H1 (cell line): ENCODE measurements at regions not wholly inside any gene's neighbourhood (a gene's known extent, or its start where the extent isn't known, plus 50 kb on each side); places are given as distances from the start of the nearest gene placed in this dataset.

Experiments
- CTCF ChIA-PET: fragments of 300-600 bp; sonication (Branson Sonifier 250); formaldehyde crosslinking; loops from one replicate; lab custom pipeline; 2021; ENCODE audit not compliant: partially characterized antibody; lab: Charles Lee
- POLR2A ChIA-PET: fragments of 300-600 bp; sonication (Branson Sonifier 250); formaldehyde crosslinking; loops from one replicate; lab custom pipeline; 2021; ENCODE audit warnings: inconsistent platforms; ENCODE audit not compliant: partially characterized antibody; lab: Charles Lee
- DNase-seq, 2 experiments: peaks; one replicate each; pipeline versions ENCODE4 v3.0.0 to v3.0.0-alpha.2; 2010 to 2022; ENCODE audit warnings: low spot score in 2 of 2, low read depth in 1 of 2, mixed read lengths in 1 of 2
- FAIRE-seq: peaks from 2 replicates; lab custom pipeline; 2011; peaks lifted over from hg19 to GRCh38; lab: Jason Lieb, UNC
- H2AFZ ChIP-seq: 2 replicates; pipeline ENCODE4 v1.8.1; 2012; ENCODE audit warnings: low read length, inconsistent platforms
- H2AK5ac ChIP-seq: 2 replicates; pipeline ENCODE4 v1.6.1; 2013; ENCODE audit warnings: low read depth, low read length
- H2BK120ac ChIP-seq: replicated peaks from 2 replicates; pipeline ENCODE3; 2013; ENCODE audit warnings: low read depth, low read length, inconsistent platforms
- H2BK12ac ChIP-seq: 2 replicates; pipeline ENCODE4 v1.6.1; 2013; ENCODE audit warnings: low read depth, low read length
- H2BK15ac ChIP-seq: 2 replicates; pipeline ENCODE4 v1.6.1; 2013; ENCODE audit warnings: low read length
- H2BK20ac ChIP-seq: 2 replicates; pipeline ENCODE4 v1.6.1; 2013; ENCODE audit warnings: low read length
- H2BK5ac ChIP-seq: 2 replicates; pipeline ENCODE4 v1.6.1; 2013; ENCODE audit warnings: low read depth, low read length
- H3K14ac ChIP-seq: 2 replicates; pipeline ENCODE4 v1.6.1; 2013; ENCODE audit warnings: inconsistent platforms; ENCODE audit not compliant: insufficient read length
- H3K18ac ChIP-seq: 2 replicates; pipeline ENCODE4 v1.6.1; 2013; ENCODE audit warnings: low read length; ENCODE audit errors: extremely low read depth
- H3K23ac ChIP-seq: 2 replicates; pipeline ENCODE4 v1.6.1; 2013; ENCODE audit warnings: inconsistent platforms; ENCODE audit not compliant: insufficient read length
- H3K23me2 ChIP-seq: 2 replicates; pipeline ENCODE4 v1.6.1; 2013; ENCODE audit warnings: low read depth, low read length
- H3K27ac ChIP-seq: 2 replicates; pipeline ENCODE4 v1.6.1; 2011; ENCODE audit warnings: low read depth, low read length, inconsistent platforms
- H3K27me3 ChIP-seq, 4 experiments: replicated peaks in 1 of 4; 1 replicate in 1 of 4; 2 replicates in 3 of 4; pipeline versions ENCODE4 v1.6.1 to v1.8.1; 2011 to 2013; ENCODE audit warnings: low read length in 3 of 4, mild to moderate bottlenecking in 3 of 4, inconsistent platforms in 2 of 4, mixed read lengths in 2 of 4, moderate library complexity in 1 of 4; ENCODE audit not compliant: control insufficient read depth in 3 of 4, insufficient read depth in 3 of 4; ENCODE audit errors: extremely low read depth in 1 of 4
- H3K36me3 ChIP-seq, 4 experiments: 2 replicates each; pipeline versions ENCODE4 v1.6.1 to v1.8.1; 2011 to 2013; ENCODE audit warnings: mild to moderate bottlenecking in 4 of 4, low read length in 3 of 4, moderate library complexity in 2 of 4, control low read depth in 1 of 4, inconsistent platforms in 1 of 4; ENCODE audit not compliant: insufficient read depth in 4 of 4, control insufficient read depth in 2 of 4
- H3K4ac ChIP-seq: replicated peaks from 2 replicates; pipeline ENCODE3; 2013; ENCODE audit warnings: low read length, low read depth, mixed read lengths, inconsistent platforms; ENCODE audit not compliant: insufficient read length
- H3K4me1 ChIP-seq, 4 experiments: replicated peaks in 1 of 4; 1 replicate in 1 of 4; 2 replicates in 3 of 4; pipeline versions ENCODE4 v1.6.1 to v1.8.1; 2011 to 2013; ENCODE audit warnings: low read length in 3 of 4, inconsistent platforms in 2 of 4, mixed read lengths in 1 of 4; ENCODE audit not compliant: insufficient read depth in 4 of 4, control insufficient read depth in 3 of 4
- H3K4me2 ChIP-seq, 2 experiments: 2 replicates each; pipeline versions ENCODE4 v1.6.1 to v1.8.1; 2011 to 2013; ENCODE audit warnings: low read depth in 2 of 2, low read length in 2 of 2, control low read depth in 1 of 2, inconsistent platforms in 1 of 2, mild to moderate bottlenecking in 1 of 2; ENCODE audit not compliant: insufficient read depth in 1 of 2
- H3K4me3 ChIP-seq, 4 experiments: fragments of 200-600, 300-600 bp in 1 of 4; sonication (generic), shearing (Covaris generic), sonication (Bioruptor Twin) in 1 of 4; 2 replicates each; pipeline versions ENCODE4 v1.5.1 to v1.8.1; 2011 to 2016; ENCODE audit warnings: low read length in 4 of 4, low read depth in 3 of 4, control low read depth in 2 of 4, inconsistent platforms in 2 of 4, mild to moderate bottlenecking in 2 of 4, mixed read lengths in 1 of 4, moderate library complexity in 1 of 4; ENCODE audit not compliant: insufficient read depth in 2 of 4; ENCODE audit errors: extremely low read depth in 1 of 4
- H3K56ac ChIP-seq: replicated peaks from 2 replicates; pipeline ENCODE3; 2013; ENCODE audit warnings: low read depth, mild to moderate bottlenecking, mixed read lengths, low read length, inconsistent platforms; ENCODE audit not compliant: insufficient read length
- H3K79me1 ChIP-seq: 2 replicates; pipeline ENCODE4 v1.6.1; 2013; ENCODE audit warnings: low read depth, low read length, control low read depth
- H3K79me2 ChIP-seq, 2 experiments: 2 replicates each; pipeline versions ENCODE4 v1.6.1 to v1.8.1; 2012 to 2013; ENCODE audit warnings: low read length in 2 of 2, mild to moderate bottlenecking in 2 of 2, inconsistent platforms in 1 of 2; ENCODE audit not compliant: insufficient read depth in 2 of 2, control insufficient read depth in 1 of 2
- H3K9ac ChIP-seq, 4 experiments: replicated peaks in 1 of 4; 1 replicate in 1 of 4; 2 replicates in 3 of 4; pipeline versions ENCODE4 v1.6.1 to v1.8.1; 2011 to 2013; ENCODE audit warnings: low read depth in 3 of 4, low read length in 3 of 4, control low read depth in 2 of 4, mild to moderate bottlenecking in 2 of 4, moderate library complexity in 2 of 4, inconsistent platforms in 1 of 4; ENCODE audit errors: extremely low read depth in 1 of 4
- H3K9me3 ChIP-seq, 2 experiments: 2 replicates each; pipeline versions ENCODE4 v1.6.1 to v1.8.1; 2012 to 2013; ENCODE audit warnings: mild to moderate bottlenecking in 2 of 2, moderate library complexity in 2 of 2, control low read depth in 1 of 2, inconsistent platforms in 1 of 2, low read depth in 1 of 2, low read length in 1 of 2, mixed read lengths in 1 of 2; ENCODE audit not compliant: insufficient read depth in 2 of 2
- H4K20me1 ChIP-seq, 2 experiments: replicated peaks in 1 of 2; 2 replicates each; pipeline versions ENCODE3 to v1.8.1; 2011 to 2013; ENCODE audit warnings: inconsistent platforms in 2 of 2, low read length in 2 of 2, mild to moderate bottlenecking in 1 of 2; ENCODE audit not compliant: insufficient read depth in 2 of 2, control insufficient read depth in 1 of 2
- H4K5ac ChIP-seq: 2 replicates; pipeline ENCODE4 v1.6.1; 2013; ENCODE audit warnings: low read length, low read depth, mixed read lengths, inconsistent platforms; ENCODE audit not compliant: insufficient read length
- H4K8ac ChIP-seq: 2 replicates; pipeline ENCODE4 v1.8.0; 2013; ENCODE audit warnings: mild to moderate bottlenecking, moderate library complexity, low read length, inconsistent platforms; ENCODE audit not compliant: insufficient read depth; ENCODE audit errors: extremely low read depth
- H4K91ac ChIP-seq: replicated peaks from 2 replicates; pipeline ENCODE3; 2013; ENCODE audit warnings: low read length, mixed read lengths, inconsistent platforms; ENCODE audit not compliant: insufficient read length
- BACH1 ChIP-seq: IDR thresholded peaks from 2 replicates; pipeline ENCODE4 v1.6.1; 2012; ENCODE audit warnings: low read length, improper control_type of control experiment
- CBX5 ChIP-seq: fragments of 300-800, 300-1000 bp; sonication (generic); IDR thresholded peaks from 2 replicates; pipeline ENCODE4 v1.7.1; 2016; ENCODE audit warnings: antibody characterized with exemption, low read length, low read depth
- CBX8 ChIP-seq: fragments of 300-800, 300-1000 bp; sonication (generic); IDR thresholded peaks from 2 replicates; pipeline ENCODE4 v1.7.1; 2016; ENCODE audit warnings: low read depth, low read length, borderline replicate concordance
- KDM5A ChIP-seq: fragments of 200-600 bp; IDR thresholded peaks from 2 replicates; pipeline ENCODE4 v1.7.1; 2012; ENCODE audit warnings: mild to moderate bottlenecking, low read length, inconsistent platforms, mixed read lengths
- MAFK ChIP-seq: IDR thresholded peaks from 2 replicates; pipeline ENCODE4 v1.6.1; 2012; ENCODE audit warnings: low read depth, mild to moderate bottlenecking, improper control_type of control experiment, low read length
- PHF8 ChIP-seq: fragments of 200-600 bp; sonication (generic); conservative IDR thresholded peaks from 2 replicates; pipeline ENCODE4 v1.7.1; 2012; ENCODE audit warnings: low read depth, mild to moderate bottlenecking, inconsistent platforms, low read length, moderate library complexity
- RXRA ChIP-seq: IDR thresholded peaks from 2 replicates; pipeline ENCODE4 v1.6.1; 2011; ENCODE audit warnings: low read depth, mild to moderate bottlenecking, low read length, moderate library complexity; ENCODE audit not compliant: insufficient read depth
- SP4 ChIP-seq: IDR thresholded peaks from 2 replicates; pipeline ENCODE4 v1.6.1; 2012; ENCODE audit warnings: low read length, inconsistent platforms
- TEAD4 ChIP-seq: IDR thresholded peaks from 2 replicates; pipeline ENCODE4 v1.6.1; 2012; ENCODE audit warnings: low read depth, low read length, inconsistent platforms, mixed read lengths
- WGBS, 2 experiments: shearing (Covaris generic) in 1 of 2; methylation state at CpG; one replicate each; pipeline versions ENCODE4 v1.1.6 to v1.1.7; 2013 to 2015; ENCODE audit warnings: low lambda C conversion rate in 2 of 2, mixed read lengths in 2 of 2, inconsistent platforms in 1 of 2, low coverage in 1 of 2, missing lambda C conversion rate in 1 of 2; ENCODE audit not compliant: insufficient replicate concordance in 2 of 2, insufficient coverage in 1 of 2, insufficient read length in 1 of 2; ENCODE audit errors: extremely low coverage in 1 of 2, missing lambda C conversion rate in 1 of 2; 5-methylcytosine and 5-hydroxymethylcytosine counted together

- no peak overlapping the region for H2AK5ac ChIP-seq
- no peak overlapping the region for H4K91ac ChIP-seq
- H3K4ac ChIP-seq, result no peak overlapping the region
- H3K79me1 ChIP-seq, result no peaks in the 10 kb centered on the region
- FAIRE-seq (no peak), DNase-seq (no peak)
- no peaks in the 10 kb centered on the region for H3K36me3 ChIP-seq
- H4K20me1 ChIP-seq, result no peaks in the 10 kb centered on the region
- no peak overlapping the region for H3K27ac ChIP-seq
- ChIA-PET POLR2A (no interaction called here), CTCF (interaction anchor here (0.6 to 1.3 kb wide), 6 partner anchors 27 to 1271 kb away, joined by 3 to 4 read pairs (median 3); no protein-coding TSS in a partner anchor)
- no peak overlapping the region for H4K5ac ChIP-seq
- H3K23me2 ChIP-seq, result no peaks in the 10 kb centered on the region
- TF ChIP-seq RXRA (no peak), CBX8 (no peak), TEAD4 (no peak), BACH1 (no peak), SP4 (no peak), MAFK (no peak), CBX5 (no peak), PHF8 (no peak), KDM5A (no peak)
- no peak overlapping the region for H3K14ac ChIP-seq
- no peak overlapping the region for H2AFZ ChIP-seq
- peaks cover 0 to 7% (median 4%) of the 10 kb centered on the region in 4 experiments; a peak in 4 of 7 replicates for H3K4me1 ChIP-seq
- no peak overlapping the region for H2BK120ac ChIP-seq
- no peak overlapping the region for H2BK15ac ChIP-seq
- peak overlapping the region in 1 of 2 experiments; percentile 44; a peak in 1 of 4 replicates for H3K4me2 ChIP-seq
- no peak overlapping the region for H3K9ac ChIP-seq
- H3K56ac ChIP-seq, result no peak overlapping the region
- H4K8ac ChIP-seq, result no peak overlapping the region
- H3K27me3 ChIP-seq, result no peaks in the 10 kb centered on the region
- no peaks in the 10 kb centered on the region for H3K9me3 ChIP-seq
- no peaks in the 10 kb centered on the region for H3K79me2 ChIP-seq
- no peak overlapping the region for H2BK5ac ChIP-seq
- no peak overlapping the region for H3K18ac ChIP-seq
- no peak overlapping the region for H3K23ac ChIP-seq
- WGBS, 2 experiments, result 79% methylated on average over 4 of the region's 4 CpGs; no CpG with 5 or more reads in 1 of the 2 experiments
- no peak overlapping the region for H2BK20ac ChIP-seq
- H3K4me3 ChIP-seq, result 0 out of 8 replicates have a peak overlapping the region, but pooled peaks of 1 of the 4 experiments have one; percentile 10
- H2BK12ac ChIP-seq, result no peak overlapping the region
Observed at GRCh38 chr3:73874161-73874560, 249.4 kb upstream of the PDZRN3 start.
